Neural cell (in vitro differentiated cells): ENCODE measurements at regions not wholly inside any gene's neighbourhood (a gene's known extent, or its start where the extent isn't known, plus 50 kb on each side); places are given as distances from the start of the nearest gene placed in this dataset.

Experiments
- EP300 ChIP-seq: fragments of 450-650 bp; conservative IDR thresholded peaks from 2 replicates; pipeline ENCODE4 v1.6.1; 2014; ENCODE audit warnings: antibody characterized with exemption, mild to moderate bottlenecking, moderate library complexity; ENCODE audit not compliant: poor library complexity, severe bottlenecking
- EZH2 ChIP-seq: fragments of 200-600, 300-800 bp; shearing (Covaris generic), sonication (generic); IDR thresholded peaks from 2 replicates; pipeline ENCODE4 v1.6.1; 2014; ENCODE audit warnings: antibody characterized with exemption, low read length, borderline replicate concordance, mild to moderate bottlenecking; ENCODE audit not compliant: insufficient read depth, poor library complexity, severe bottlenecking
- SMC3 ChIP-seq: fragments of 450-650 bp; conservative IDR thresholded peaks from 2 replicates; pipeline ENCODE4 v1.6.1; 2014; ENCODE audit warnings: antibody characterized with exemption, mild to moderate bottlenecking, moderate library complexity; ENCODE audit not compliant: poor library complexity
- TF ChIP-seq, protein P1 (sequence below): fragments of 450-650 bp; IDR thresholded peaks from 2 replicates; pipeline ENCODE4 v1.5.1; 2014; ENCODE audit warnings: antibody characterized with exemption, mild to moderate bottlenecking, moderate library complexity; ENCODE audit not compliant: poor library complexity, severe bottlenecking

DNA sequence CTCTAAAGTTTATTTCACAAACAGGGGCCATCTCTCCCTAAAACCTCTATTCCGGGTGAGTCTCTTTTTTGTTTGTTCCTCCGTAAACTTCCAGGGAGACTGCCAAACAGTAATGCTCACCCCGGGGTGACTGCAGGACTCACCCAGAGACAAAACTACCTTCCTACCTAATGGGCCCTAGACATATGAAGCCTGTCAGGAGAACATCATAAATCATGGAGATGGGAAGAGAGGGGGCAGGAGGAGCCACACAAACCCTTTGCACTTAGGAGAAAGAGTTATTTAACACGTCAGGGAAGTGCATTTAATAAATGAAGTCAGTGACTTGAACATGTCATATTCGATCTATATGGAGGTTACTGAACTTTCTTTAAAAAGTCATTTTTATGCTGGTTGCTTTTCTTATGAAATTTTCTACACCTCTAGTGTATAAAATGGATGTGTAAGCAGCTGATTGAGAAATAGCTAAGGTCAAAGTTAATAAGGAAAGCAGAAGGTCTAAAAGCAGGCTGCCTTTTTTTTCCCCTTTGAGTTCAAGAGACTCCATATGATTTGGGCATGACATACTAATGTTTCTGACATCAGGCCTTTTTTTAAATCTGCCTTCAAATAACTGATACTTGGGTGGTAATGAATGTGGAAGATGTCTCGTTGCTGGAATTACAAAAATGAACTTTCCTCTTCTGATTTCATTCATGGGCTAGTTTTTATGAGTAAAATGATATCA is 286.9 kb upstream of the USP25 start:
- TF ChIP-seq, protein P1, sequence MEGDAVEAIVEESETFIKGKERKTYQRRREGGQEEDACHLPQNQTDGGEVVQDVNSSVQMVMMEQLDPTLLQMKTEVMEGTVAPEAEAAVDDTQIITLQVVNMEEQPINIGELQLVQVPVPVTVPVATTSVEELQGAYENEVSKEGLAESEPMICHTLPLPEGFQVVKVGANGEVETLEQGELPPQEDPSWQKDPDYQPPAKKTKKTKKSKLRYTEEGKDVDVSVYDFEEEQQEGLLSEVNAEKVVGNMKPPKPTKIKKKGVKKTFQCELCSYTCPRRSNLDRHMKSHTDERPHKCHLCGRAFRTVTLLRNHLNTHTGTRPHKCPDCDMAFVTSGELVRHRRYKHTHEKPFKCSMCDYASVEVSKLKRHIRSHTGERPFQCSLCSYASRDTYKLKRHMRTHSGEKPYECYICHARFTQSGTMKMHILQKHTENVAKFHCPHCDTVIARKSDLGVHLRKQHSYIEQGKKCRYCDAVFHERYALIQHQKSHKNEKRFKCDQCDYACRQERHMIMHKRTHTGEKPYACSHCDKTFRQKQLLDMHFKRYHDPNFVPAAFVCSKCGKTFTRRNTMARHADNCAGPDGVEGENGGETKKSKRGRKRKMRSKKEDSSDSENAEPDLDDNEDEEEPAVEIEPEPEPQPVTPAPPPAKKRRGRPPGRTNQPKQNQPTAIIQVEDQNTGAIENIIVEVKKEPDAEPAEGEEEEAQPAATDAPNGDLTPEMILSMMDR: no peak
- TF ChIP-seq SMC3 (no peak), EP300 (no peak), EZH2 (no peak)
